ENCODE measurements at regions not wholly inside any gene's neighbourhood (a gene's known extent, or its start where the extent isn't known, plus 50 kb on each side); places are given as distances from the start of the nearest gene placed in this dataset.
A peak's percentile ranks its signal among the peaks of the same experiment; 100 is the strongest.

- peak; percentile 92 for TF ChIP-seq CTCF (conservative IDR thresholded peaks at IDR 0.05; ENCODE audit: low read depth, low read length)
- no peak for TF ChIP-seq CHD1 (IDR thresholded peaks at IDR 0.05; ENCODE audit: low read depth, low read length)
Measured at GRCh38 chr11:128172046-128172878, 415.1 kb downstream of the ETS1 start.
